ENCODE measurements at regions not wholly inside any gene's neighbourhood (a gene's known extent, or its start where the extent isn't known, plus 50 kb on each side); places are given as distances from the start of the nearest gene placed in this dataset.

DNA sequence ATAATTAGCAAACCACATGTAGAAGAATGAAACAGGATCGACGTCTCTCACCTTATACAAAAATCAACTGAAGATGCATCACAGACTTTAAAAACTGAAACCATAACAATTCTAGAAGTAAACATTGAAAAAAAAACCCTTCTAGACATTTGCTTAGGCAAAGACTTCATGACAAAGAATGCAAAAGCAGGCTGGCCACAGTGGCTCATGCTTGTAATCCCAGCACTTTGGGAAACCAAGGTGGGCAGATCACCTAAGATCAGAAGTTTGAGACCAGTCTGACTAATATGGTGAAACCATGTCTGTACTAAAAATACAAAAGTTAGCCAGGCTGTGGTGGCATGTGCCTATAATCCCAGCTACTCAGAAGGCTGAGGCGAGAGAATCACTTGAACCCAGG, 1351.7 kb downstream of the MRPL39 start:
- Mint-ChIP-seq H3K27ac (no peak overlapping the region), H3K27me3 (no peaks in the 10 kb centered on the region), H3K4me3 (no peak overlapping the region), H3K9me3 (no peaks in the 10 kb centered on the region), H3K36me3 (no peaks in the 10 kb centered on the region), H3K4me1 (peaks cover 8% of the 10 kb centered on the region)
- DNase-seq (no peak), ATAC-seq (ENCODE audit: low read depth) (no peak)
- POLR2A ChIA-PET = no interaction called here

DNA sequence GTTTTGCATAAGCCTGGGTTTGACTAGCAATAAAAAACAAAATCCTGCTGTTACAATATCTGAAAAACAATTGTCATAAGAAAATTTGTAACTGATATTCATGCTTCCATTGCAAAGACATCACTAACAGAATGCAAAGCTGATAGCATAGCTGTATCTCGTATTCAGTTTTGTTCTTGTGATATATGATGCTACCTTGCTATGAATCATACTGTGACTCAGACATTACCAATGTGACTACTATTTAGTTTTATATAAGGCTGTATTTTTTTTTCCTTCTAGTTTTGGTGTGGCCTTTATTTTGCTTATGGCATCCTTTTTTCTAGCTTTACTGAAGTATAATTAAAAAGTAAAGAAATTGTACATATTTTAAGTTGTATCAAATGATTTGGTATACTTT, 1381.8 kb downstream of the MRPL39 start:
- DNase-seq (no peak), ATAC-seq (ENCODE audit: low read depth) (no peak)
- Mint-ChIP-seq H3K9me3 (no peaks in the 10 kb centered on the region), H3K36me3 (no peaks in the 10 kb centered on the region), H3K27ac (no peak overlapping the region), H3K27me3 (no peaks in the 10 kb centered on the region), H3K4me1 (no peaks in the 10 kb centered on the region), H3K4me3 (no peak overlapping the region)
- POLR2A ChIA-PET = no interaction called here

DNA sequence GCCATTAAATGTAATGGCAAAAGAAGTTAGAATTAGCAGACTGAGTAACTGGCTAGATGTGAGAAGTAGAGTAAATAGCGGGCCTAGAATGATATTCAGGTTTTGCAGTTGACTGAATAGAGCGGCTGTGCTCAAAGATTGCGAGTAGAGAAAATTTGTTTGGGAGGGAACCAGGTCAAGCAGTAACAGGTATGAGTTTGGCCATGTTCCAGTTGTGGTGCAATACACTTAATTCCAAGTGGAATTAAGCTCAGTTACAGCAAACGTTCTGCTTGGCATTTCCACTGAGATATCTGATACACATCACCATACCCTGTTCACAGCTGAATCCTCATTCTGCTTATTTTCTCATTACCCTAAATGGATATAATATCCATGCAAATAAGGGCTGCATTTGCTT, 1382.9 kb downstream of the MRPL39 start:
- no peak overlapping the region for H3K27ac Mint-ChIP-seq
- POLR2A ChIA-PET = no interaction called here
- H3K36me3 Mint-ChIP-seq = no peaks in the 10 kb centered on the region
- H3K27me3 Mint-ChIP-seq = no peaks in the 10 kb centered on the region
- H3K4me3 Mint-ChIP-seq = no peak overlapping the region
- no peak for ATAC-seq (ENCODE audit: low read depth)
- no peak for DNase-seq
- H3K9me3 Mint-ChIP-seq = no peaks in the 10 kb centered on the region
- H3K4me1 Mint-ChIP-seq = no peaks in the 10 kb centered on the region

DNA sequence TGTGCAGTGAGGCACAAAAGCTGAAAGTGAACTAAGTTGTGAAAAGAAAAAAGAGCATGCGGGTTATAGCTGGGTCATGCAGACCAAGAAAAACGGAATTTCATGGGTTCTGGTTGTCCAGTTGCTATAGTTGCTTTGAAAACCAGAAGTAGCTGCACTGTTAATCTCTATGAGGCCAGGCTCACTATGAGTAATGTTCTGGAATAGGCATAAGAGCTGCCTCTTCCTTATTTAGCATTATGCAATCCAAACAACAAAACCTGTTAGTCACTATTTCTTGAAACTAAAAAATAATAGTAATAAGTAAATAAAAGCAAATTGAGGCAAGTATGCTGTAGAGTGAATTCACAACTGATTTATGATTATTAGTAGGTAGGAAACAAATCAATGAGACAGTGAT, 1383.7 kb downstream of the MRPL39 start:
- H3K27me3 Mint-ChIP-seq = no peaks in the 10 kb centered on the region
- H3K4me3 Mint-ChIP-seq = no peak overlapping the region
- no peaks in the 10 kb centered on the region for H3K4me1 Mint-ChIP-seq
- no peaks in the 10 kb centered on the region for H3K36me3 Mint-ChIP-seq
- ATAC-seq (ENCODE audit: low read depth) (no peak), DNase-seq (no peak)
- H3K9me3 Mint-ChIP-seq = no peaks in the 10 kb centered on the region
- POLR2A ChIA-PET = no interaction called here
- H3K27ac Mint-ChIP-seq = no peak overlapping the region

DNA sequence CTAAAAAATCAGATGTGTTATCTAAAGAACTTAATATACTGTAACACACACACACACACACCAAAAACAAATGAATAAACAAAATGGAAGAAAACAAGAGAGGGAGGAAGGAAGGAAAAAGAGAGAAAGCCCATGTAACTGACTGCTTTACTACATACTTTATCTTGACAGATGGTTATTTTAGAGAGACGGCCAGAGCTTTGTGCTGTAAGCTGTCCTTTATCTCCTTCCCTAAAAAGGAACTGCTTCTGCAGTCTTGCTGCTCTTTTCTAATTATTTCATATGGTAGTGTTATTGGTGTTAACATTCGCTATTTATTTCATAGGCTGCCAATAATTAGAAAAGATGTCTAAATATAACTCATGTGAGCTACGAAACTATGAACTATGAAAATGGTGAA, 1384.6 kb downstream of the MRPL39 start:
- DNase-seq (no peak), ATAC-seq (ENCODE audit: low read depth) (no peak)
- no peak overlapping the region for H3K27ac Mint-ChIP-seq
- no peaks in the 10 kb centered on the region for H3K36me3 Mint-ChIP-seq
- H3K4me1 Mint-ChIP-seq = no peaks in the 10 kb centered on the region
- no peak overlapping the region for H3K4me3 Mint-ChIP-seq
- POLR2A ChIA-PET = no interaction called here
- no peaks in the 10 kb centered on the region for H3K9me3 Mint-ChIP-seq
- H3K27me3 Mint-ChIP-seq = no peaks in the 10 kb centered on the region

DNA sequence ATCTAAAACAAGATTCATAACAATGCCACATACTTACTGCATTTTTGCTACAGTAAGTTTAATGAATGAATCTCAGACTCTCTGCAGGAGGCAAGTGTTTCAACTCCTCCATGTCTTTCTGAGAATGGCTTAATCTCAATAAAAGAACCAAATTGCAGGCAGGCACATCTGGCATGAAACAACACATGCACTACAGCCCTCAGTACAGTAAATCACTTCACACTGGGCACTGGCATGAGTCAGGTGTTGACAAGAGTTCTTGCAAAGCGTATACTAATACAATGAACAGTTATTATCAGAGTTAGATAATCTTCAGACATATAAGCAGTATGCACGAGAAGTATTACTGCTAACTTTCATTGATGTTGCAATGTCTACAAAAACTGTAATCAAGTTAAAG, 1386.8 kb downstream of the MRPL39 start:
- H3K4me3 Mint-ChIP-seq = no peak overlapping the region

DNA sequence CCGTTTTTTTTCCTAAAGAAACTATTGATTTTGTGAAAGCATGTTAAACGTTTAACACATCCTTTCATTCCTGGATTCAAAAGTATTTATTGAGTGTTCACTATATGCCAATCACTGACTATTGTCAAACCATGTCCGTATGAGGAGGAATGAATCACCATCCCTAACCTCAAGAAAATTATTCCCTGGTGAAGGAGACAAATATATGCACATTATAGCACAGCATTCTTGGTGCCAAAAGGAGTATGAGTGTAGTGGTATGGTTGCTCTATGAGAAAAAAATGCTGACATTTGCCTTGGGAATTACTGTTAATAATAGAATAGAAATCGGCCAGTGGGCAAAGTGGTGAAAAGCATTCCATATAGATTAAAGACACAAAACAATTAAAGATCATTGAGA, 1390.1 kb downstream of the MRPL39 start:
- DNase-seq (no peak), ATAC-seq (ENCODE audit: low read depth) (no peak)
- H3K9me3 Mint-ChIP-seq = no peaks in the 10 kb centered on the region
- no peak overlapping the region for H3K4me3 Mint-ChIP-seq
- H3K4me1 Mint-ChIP-seq = no peaks in the 10 kb centered on the region
- H3K27me3 Mint-ChIP-seq = no peaks in the 10 kb centered on the region
- no peaks in the 10 kb centered on the region for H3K36me3 Mint-ChIP-seq
- POLR2A ChIA-PET = no interaction called here
- H3K27ac Mint-ChIP-seq = no peak overlapping the region

More for the DNA sequence above, 1386.8 kb downstream of the MRPL39 start:
- no peaks in the 10 kb centered on the region for H3K27me3 Mint-ChIP-seq
- POLR2A ChIA-PET = no interaction called here
- ATAC-seq (ENCODE audit: low read depth) = no peak
- no peaks in the 10 kb centered on the region for H3K9me3 Mint-ChIP-seq
- DNase-seq = no peak
- no peak overlapping the region for H3K27ac Mint-ChIP-seq
- no peaks in the 10 kb centered on the region for H3K36me3 Mint-ChIP-seq
- no peaks in the 10 kb centered on the region for H3K4me1 Mint-ChIP-seq

DNA sequence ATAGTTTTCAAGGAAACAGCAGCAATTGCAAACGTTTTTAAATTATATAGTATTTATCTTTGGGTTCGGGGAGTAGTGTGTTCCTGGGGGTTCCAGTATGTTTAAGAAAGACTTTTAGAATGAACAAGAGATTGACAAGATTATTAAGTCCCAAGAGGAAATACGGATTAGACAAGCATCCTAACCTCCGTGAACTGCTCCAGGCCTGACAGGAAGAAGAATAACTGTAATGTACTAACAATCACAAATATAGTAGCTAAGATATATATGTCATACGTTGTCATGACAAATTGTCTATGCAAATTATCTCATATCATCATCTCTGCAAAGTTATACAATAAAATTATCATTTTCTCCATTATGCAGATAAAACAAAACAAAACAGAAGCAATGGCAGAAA, 1397.2 kb downstream of the MRPL39 start:
- Mint-ChIP-seq H3K4me3 (no peak overlapping the region), H3K9me3 (no peaks in the 10 kb centered on the region), H3K27ac (no peak overlapping the region), H3K36me3 (no peaks in the 10 kb centered on the region), H3K27me3 (peaks cover 2% of the 10 kb centered on the region), H3K4me1 (no peaks in the 10 kb centered on the region)
- DNase-seq (no peak), ATAC-seq (ENCODE audit: low read depth) (no peak)
- POLR2A ChIA-PET = no interaction called here

DNA sequence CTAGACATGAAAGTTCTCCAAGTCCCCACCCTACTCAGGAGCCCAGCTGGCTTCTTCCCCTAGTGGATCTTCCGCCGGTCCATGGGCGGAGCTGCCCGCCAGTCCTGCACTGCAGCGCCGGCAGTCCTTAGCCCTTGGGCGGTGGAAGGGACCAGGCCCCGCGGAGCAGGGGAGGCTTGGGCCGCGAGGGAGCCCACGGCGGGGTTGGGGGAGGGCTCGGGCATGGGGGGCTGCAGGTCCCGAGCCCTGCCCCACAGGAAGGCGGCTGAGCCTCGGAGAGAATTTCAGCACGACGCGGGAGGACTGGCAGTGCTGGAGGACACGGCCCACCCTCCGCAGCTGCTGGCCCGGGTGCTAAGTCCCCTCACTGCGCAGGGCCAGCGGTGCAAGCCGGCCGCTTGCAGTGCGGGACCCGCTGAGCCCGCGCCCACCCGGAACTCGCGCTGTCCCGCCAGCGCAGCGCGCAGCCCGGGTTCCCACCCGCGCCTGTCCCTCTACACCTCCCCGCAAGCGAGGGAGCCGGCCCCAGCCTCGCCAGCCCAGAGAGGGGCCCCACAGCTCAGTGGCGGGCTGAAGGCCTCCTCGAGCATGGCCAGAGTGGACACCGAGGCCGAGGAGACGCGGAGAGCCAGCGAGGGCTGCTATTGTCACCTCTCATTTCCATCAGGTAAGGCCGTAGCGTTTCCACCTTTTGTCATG, 1398.6 kb downstream of the MRPL39 start:
- Mint-ChIP-seq H3K9me3 (no peaks in the 10 kb centered on the region), H3K36me3 (no peaks in the 10 kb centered on the region), H3K4me1 (no peaks in the 10 kb centered on the region), H3K27ac (no peak overlapping the region), H3K27me3 (peaks cover 2% of the 10 kb centered on the region), H3K4me3 (no peak overlapping the region)
- POLR2A ChIA-PET = no interaction called here
- ATAC-seq (ENCODE audit: low read depth) = no peak
- no peak for DNase-seq

DNA sequence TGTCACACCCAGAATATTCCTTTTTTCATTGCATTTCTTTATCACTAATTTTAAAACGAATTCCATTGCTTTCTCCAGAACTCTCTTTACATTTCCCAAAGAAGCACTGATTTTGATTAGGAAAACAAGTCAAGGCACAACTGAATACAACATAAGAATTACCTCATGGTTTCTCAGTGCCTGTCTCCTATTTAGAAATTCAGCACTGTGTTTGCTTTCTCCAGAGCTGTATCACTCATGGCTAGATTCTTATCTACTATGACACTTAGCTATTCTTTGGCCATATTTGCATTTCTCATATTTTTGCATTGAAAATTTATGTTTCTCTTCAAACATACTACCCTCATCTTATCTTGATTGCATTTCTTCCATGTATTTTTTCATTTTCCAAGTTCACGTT, 1402.0 kb downstream of the MRPL39 start:
- H3K9me3 Mint-ChIP-seq = no peaks in the 10 kb centered on the region
- H3K27ac Mint-ChIP-seq = no peak overlapping the region
- no peak for ATAC-seq (ENCODE audit: low read depth)
- no peaks in the 10 kb centered on the region for H3K36me3 Mint-ChIP-seq
- POLR2A ChIA-PET = no interaction called here
- no peaks in the 10 kb centered on the region for H3K4me1 Mint-ChIP-seq
- H3K4me3 Mint-ChIP-seq = no peak overlapping the region
- no peak for DNase-seq
- H3K27me3 Mint-ChIP-seq = peaks cover 2% of the 10 kb centered on the region

DNA sequence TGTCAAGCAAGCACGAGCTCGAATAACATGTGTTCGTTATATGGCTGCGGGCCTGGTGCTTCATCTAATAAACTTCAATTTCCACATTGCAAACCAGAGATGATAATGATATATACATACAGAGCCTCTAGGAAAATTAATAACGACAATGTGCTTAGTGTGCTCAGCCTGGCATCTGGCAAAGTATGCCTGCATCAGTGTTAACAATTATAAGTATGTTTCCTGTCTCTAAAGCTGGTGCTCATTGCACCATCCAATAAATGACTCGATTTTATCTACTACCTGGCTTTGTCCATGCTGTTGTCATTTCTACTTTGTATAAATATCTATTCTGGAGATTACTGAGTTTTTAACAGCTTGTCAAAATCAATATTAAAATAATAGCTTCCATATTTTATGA, 1402.6 kb downstream of the MRPL39 start:
- H3K4me3 Mint-ChIP-seq = no peak overlapping the region

DNA sequence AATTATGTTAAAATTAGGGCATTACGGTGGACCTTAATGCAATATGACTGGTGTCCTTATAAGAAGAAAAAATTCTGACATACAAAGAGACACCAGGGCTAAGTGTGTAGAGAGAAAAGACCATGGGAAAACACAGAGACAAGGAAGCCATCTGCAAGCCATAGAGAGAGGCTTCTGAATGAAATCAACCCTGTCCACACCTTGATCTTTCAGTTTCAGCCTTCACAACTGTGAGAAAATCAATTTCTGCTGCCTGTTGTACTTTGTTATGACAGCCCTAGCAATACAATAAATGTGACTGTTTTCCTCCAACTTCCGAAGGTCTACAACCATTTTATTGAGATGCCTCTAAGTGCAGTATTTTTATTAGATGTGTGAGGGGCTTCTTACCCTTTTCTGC, 1407.2 kb downstream of the MRPL39 start:
- H3K4me1 Mint-ChIP-seq = peaks cover 2% of the 10 kb centered on the region
- no peak overlapping the region for H3K27ac Mint-ChIP-seq
- no peaks in the 10 kb centered on the region for H3K27me3 Mint-ChIP-seq
- no peaks in the 10 kb centered on the region for H3K36me3 Mint-ChIP-seq
- H3K9me3 Mint-ChIP-seq = no peaks in the 10 kb centered on the region
- DNase-seq = no peak
- no peak overlapping the region for H3K4me3 Mint-ChIP-seq
- ATAC-seq (ENCODE audit: low read depth) = no peak
- POLR2A ChIA-PET = no interaction called here

More for the DNA sequence above, 1402.6 kb downstream of the MRPL39 start:
- Mint-ChIP-seq H3K27me3 (peaks cover 2% of the 10 kb centered on the region), H3K27ac (no peak overlapping the region), H3K9me3 (no peaks in the 10 kb centered on the region), H3K36me3 (no peaks in the 10 kb centered on the region), H3K4me1 (no peaks in the 10 kb centered on the region)
- ATAC-seq (ENCODE audit: low read depth) = no peak
- no peak for DNase-seq
- POLR2A ChIA-PET = no interaction called here

DNA sequence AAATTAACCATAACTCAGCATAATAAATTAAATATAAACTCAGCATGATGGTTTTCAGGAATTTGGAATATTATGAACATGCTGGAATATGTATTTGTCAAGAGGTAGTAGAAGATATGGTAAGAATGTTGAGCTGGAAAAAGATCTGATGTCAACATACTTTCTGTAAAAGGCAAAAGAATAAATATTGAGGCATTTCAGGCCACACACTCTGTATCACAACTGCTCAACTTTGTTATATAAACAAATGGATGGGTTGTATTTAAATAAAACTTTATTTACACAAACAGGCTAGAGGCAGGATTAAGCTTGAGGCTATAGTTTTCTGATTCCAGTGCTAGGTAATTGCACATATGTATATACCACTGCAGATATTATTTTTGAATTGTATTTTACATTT, 1409.4 kb downstream of the MRPL39 start:
- Mint-ChIP-seq H3K27ac (no peak overlapping the region), H3K27me3 (no peaks in the 10 kb centered on the region), H3K4me3 (no peak overlapping the region), H3K4me1 (peaks cover 2% of the 10 kb centered on the region), H3K9me3 (no peaks in the 10 kb centered on the region), H3K36me3 (no peaks in the 10 kb centered on the region)
- POLR2A ChIA-PET = no interaction called here
- ATAC-seq (ENCODE audit: low read depth) (no peak), DNase-seq (no peak)

DNA sequence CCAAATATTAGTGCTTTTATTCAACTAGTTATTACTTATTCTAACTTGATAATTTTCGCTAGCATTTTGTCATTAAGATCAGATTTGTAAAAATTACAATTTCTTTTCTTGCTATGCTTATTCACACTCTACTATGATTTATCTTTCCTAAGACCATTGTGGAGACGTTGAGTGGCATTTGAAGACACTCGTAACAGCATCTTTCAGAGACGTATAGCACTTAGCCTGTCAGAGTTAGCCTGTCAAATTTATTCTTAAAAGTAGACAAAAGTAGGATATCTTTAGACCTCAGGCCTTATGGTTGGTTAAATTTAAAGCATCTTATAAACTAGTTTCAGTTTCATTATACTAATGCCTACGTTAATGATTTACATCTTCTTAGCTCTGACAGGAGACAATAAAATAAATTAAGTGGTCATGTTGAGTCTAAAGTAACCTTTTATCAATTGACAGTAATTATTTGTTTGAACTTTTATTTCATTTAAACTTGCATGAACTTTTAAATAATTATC, 1410.1 kb downstream of the MRPL39 start:
- POLR2A ChIA-PET = no interaction called here
- Mint-ChIP-seq H3K27me3 (no peaks in the 10 kb centered on the region), H3K9me3 (no peaks in the 10 kb centered on the region), H3K4me1 (peaks cover 2% of the 10 kb centered on the region), H3K4me3 (no peak overlapping the region), H3K27ac (no peak overlapping the region), H3K36me3 (no peaks in the 10 kb centered on the region)
- DNase-seq = no peak
- ATAC-seq (ENCODE audit: low read depth) = no peak

DNA sequence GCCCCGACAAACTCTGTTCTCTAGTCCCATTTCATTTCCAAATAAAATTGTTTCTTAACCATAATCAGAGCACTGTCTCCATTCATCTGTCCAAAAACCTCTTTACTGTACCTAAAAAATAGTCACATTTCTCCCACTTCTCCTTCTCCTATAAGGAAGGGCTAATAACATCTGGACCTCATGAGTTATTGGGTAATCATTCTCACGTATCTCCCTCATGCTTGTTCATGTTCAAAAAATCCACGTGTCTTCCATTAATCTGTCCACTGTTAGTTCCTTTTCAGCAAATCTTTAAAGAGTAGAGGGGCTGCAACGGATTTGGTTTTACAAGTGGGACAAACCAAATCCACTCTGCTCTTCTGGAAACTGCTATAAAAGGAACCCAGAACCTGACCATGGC, 1418.8 kb downstream of the MRPL39 start:
- Mint-ChIP-seq H3K4me3 (no peak overlapping the region), H3K27me3 (peaks cover 7% of the 10 kb centered on the region), H3K36me3 (no peaks in the 10 kb centered on the region), H3K27ac (no peak overlapping the region), H3K4me1 (no peaks in the 10 kb centered on the region), H3K9me3 (no peaks in the 10 kb centered on the region)
- no peak for DNase-seq
- POLR2A ChIA-PET = no interaction called here
- ATAC-seq (ENCODE audit: low read depth) = no peak

Measured in activated naive CD8-positive, alpha-beta T cell treated with anti-CD3 and anti-CD28 coated beads, Interleukin-2, amount 10 ng/mL, durations not matched to agents 7 days and 5 days (primary cell).